Jurkat, Clone E6-1 (cell line): ENCODE measurements at regions not wholly inside any gene's neighbourhood (a gene's known extent, or its start where the extent isn't known, plus 50 kb on each side); places are given as distances from the start of the nearest gene placed in this dataset.

Source experiments
- DNase-seq: peaks from one replicate; pipeline ENCODE4 v3.0.0-alpha.2; 2011; ENCODE audit warnings: low read depth, low spot score
- H3K4me3 ChIP-seq: 2 replicates; pipeline ENCODE4 v1.5.1; 2011; ENCODE audit warnings: mild to moderate bottlenecking, low read length, control low read depth, moderate library complexity

DNA sequence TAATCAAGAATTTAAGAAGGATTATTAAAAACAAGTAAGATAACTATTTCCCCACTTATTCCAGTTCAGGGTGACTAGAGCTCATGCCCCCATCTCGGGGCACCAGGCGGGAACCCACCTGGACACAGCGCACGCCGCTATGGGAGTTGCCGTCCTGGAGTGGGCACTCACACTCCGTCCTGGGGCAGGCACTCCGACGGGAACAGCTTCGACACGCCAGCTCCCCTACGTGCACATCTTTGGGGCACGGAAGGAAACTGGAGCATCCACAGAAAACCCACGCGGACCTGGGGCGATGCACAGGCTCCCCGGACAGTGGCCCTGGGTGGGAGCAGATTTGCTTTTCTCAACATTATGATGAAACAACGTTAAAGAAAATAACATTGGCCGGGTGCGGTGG, 52.0 kb upstream of the GATA5 start:
- H3K4me3 ChIP-seq = no peak overlapping the region
- no peak for DNase-seq

DNA sequence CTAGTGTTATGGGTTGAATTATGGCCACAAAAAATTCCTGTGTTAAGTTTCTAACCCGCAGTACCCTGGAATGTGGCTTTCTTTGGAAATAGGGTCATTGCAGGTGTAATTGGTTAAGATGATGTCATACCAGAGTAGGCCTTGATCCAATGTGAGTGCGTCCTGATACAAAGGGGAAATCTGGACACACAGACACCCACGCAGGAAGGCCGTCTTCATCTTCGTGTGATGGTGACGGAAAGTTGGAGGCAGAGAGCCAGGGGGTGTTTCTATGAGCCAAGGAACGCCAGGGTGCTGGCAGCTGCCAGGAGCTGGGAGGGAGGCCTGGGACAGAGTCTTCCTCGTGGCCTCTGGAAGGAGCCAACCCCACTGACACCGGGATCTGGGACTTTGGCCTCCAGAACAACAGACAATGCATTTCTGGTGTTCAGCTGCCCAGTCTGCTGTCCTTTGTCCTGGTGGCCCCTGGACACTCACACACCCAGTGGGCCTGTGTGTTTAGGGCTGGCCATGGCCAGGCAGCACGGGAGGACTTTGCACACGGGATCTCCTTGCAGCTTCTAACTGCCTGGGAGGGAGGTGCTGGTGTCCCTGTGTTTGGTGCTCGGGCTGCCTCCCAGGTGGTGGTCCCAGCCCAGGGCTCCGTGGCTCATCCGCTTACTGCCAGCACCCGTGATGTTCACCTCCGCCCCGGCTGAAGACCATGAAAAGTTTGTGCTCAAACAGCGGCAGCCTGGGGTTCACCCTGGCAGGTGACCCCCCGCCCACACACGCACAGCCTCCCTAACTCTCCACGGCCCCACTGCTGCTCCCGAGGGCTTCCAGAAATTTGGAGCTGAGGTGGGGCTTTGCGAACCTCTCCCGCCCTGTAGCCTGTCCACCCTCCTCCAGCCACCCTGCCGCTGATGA, 53.4 kb upstream of the GATA5 start:
- no peak for DNase-seq
- no peak overlapping the region for H3K4me3 ChIP-seq

DNA sequence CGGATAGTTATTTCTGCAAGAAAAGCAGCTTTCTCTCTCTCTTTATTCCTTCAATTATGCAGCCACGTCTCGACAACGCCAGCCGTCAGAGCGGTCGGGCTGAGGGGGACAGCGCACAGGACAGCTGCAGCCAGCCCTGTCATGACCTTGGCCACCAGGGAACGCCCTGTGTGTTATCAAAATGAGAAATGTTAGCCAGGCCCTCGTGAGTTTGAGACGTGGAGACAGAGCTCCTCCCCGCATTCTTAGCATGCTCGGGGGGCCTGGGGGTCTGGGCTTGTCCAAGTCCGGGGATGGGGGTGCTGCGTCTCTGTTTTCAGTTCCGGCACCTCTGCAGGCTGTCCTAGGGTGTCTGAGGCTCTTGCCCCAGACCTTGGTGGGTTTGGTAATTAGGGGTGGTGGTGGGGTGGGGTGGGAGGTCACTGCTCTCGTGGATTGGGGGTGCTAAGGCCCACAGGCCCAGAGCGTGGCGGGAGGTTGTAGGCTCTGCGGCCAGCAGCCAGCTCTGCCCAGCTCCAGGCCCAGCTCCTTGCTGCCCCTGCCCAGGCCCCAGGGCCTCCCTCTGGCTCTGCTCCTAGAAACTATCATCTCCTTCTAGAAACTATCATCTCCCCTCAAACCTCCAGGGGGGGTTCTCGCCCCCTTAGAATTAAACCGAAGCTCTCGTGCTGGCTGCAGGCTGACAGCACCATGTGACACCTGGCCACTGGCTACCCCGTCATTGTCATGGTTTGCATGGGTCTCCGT, 54.3 kb upstream of the GATA5 start:
- no peak overlapping the region for H3K4me3 ChIP-seq
- no peak for DNase-seq

DNA sequence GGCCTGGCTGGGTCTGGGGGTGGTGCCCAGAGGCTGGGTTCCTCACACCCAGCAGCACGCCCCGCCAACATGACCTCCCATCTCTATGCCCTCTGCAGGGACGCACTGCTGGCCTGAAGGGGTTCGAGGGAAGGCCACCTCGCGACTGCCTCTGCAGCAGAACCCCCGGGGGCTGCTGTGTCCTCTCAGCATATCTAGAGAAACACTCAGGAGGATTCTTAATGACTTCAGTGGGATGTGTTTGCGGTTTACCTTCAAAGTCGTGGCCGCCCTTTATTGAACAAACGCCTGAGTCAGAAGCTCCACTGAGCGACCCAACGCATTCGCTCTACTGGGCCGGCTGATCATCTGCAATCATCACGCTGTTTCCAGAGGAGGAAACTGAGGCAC, 54.8 kb upstream of the GATA5 start:
- no peak overlapping the region for H3K4me3 ChIP-seq
- DNase-seq = no peak

DNA sequence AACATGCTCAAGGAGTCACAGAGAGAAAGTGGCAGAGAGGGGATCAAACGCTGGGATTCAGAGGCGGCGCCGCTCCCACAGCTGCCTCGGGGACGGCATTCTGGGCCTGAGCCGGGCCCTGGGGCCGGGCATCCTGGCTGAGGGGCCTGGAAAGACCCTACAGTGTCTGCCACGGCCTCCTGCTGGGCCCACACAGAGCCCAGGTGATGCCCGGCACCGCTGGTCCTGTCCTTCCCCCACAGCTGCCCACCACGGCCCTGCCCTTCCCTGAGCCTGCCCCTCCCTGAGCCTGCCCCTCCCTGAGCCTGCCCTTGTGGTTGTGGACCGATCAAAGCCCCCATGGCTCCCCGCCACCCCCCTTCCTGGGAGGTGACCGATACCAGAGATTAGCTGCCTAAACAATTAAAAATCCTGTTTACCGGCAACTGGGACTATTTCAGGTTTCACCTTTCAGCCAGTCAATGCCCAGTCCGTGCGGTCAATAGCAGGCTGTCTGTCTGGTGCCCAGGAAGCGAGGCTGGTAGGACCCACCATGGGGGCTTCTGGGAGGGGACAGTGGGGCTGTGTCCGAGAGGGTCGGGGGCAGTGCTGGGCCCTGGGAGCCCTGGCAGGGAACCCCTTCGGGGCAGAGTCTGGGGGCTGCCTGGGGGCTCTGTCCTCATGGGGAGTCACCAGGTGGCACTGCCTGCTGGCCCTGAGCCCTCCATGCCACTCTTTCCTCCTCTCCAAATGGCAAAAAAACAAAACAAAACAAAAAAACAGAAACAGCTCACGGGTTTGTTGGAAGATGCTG, 55.4 kb upstream of the GATA5 start:
- no peak overlapping the region for H3K4me3 ChIP-seq
- DNase-seq = no peak

DNA sequence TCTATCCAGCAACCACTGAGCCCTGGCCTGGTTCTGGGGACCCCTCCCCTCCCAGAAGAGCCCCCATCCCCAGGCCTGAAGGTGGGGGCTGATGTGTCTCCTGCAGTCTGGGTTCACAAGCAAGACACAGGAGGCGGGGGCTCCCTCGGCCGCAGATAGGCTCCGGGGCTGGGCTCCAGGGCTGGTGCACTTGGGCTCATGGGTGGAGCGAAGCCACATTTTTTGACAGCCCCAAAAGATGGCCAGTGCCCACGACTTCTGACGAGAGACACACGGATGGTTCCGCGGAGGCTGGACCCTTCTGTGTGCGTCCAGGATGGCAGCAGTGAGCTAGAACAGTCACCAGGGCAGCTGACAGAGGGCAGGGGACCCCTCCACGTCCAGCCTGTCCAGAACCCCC, 57.1 kb upstream of the GATA5 start:
- H3K4me3 ChIP-seq = no peak overlapping the region
- no peak for DNase-seq

DNA sequence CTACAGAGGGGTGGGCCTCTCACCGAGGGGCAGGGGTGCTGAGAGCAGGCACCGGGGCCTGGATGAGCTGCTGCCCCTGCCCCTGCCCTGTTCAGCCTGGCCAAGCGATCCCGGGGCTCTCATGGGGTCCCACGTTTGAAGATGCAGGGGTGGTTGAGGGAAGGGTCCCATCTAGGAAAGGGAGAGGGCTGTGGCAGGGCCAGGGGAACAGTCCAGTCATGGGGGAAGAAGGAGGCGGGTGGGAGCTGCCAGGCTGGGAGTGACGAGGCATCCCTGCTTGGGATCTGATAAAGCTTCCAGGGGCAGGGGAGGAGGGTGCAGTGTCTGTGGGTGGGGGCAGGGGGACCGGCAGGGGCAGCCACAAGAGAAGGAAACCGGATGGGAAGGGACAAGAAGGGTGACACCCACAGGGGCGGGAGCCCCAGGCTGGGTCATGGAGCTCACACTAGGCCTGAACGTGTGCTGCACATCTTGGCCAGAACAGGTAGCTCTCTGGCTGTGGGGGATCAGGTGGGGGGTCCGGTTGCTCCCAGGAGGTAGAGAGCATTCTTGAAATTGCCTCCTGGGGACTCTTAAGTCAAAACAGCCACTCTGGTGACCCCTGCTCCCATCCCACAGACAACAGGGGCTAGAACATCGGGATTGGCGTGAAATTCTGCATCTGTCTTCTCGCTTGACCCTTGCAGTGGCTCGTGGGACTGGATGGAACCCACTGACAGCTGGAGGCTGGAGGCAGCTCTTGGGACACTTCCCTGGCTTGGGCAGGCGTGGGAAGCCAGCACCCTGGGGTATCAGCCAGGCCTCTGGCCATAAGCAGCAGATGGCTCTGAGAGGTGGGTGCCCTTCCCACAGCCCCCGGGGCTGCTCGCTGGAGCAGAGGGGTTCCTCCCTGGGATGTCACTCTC, 58.0 kb upstream of the GATA5 start:
- H3K4me3 ChIP-seq = no peak overlapping the region
- no peak for DNase-seq

DNA sequence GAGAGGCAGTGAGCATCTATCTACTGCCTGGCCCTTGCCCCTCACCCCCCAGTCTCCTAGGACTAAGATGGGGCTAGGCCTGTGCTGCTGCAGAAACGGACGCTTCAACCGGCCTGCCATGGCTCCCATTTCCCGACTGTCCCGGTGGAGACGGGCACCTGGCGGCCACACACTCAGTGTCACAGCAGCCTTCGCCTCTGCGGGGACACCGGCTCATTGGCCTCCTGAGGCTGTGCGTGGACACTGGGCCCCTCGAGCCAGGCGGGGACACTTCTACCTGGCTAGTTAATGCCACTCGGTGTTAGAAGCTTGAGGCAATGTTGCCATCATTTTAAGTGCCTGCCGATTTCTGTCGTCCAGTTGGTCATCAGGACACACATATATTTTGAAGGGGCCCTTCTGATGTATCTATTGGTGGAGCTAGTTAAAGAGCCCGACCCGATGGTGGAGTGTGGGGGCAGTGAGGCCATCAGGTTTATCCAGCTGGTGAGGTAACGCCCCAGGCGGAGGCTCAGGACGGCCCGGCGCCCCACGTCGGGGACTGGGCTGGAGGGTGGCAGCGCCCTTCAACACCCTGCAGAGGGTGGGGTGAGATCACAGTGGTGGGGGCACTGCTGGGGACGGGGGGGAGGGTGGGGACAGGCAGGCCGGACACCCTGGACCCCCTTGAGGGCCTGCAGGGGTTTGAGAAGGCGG, 58.9 kb upstream of the GATA5 start:
- DNase-seq = no peak
- H3K4me3 ChIP-seq = no peak overlapping the region

DNA sequence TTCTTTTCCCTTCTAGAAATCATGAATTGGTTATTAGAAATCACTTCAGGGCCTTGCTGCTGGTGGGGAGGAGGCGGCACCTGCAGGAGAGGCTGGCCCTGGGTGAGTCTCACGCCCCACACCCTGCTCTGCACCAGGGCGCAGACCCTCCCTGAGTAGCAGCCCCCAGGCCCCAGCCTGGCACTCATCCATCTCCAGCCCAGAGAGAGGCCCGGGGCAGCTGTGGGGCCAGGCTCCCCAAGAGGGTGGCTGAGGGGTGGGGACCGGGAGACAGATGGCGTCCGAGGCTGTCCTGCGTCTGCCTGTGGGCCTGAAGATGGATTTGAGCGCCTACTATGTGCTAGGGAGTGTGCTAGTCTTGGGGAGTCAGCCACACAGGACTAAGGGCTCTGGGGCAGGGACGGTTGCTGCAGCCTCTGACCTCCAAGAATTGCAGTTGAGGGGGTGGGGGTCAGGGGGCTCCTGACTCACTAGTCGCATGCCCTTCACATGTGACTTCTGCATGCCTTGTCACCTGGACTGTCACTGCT, 59.6 kb upstream of the GATA5 start:
- DNase-seq = no peak
- H3K4me3 ChIP-seq = no peak overlapping the region

DNA sequence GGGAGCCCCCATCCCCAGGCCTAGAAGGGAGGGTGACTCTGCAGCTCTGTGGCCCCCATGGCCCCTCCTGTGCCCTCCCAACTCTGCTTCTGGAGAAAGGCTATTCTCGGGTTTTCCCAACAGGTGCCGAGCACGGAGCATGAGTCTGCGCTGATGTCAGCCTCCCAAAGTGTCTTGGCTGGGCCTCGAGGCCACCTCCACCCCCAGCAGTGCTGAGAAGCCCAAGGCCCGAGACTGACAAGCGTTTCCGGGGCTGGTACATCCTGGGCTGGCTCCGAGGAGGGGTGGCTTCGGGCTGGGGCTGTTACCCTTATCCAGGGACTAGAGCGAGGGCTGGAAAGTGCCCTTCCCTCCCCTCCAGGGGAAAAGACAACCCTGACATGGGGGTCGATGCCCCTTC, 60.2 kb upstream of the GATA5 start:
- H3K4me3 ChIP-seq = no peak overlapping the region
- DNase-seq = no peak

DNA sequence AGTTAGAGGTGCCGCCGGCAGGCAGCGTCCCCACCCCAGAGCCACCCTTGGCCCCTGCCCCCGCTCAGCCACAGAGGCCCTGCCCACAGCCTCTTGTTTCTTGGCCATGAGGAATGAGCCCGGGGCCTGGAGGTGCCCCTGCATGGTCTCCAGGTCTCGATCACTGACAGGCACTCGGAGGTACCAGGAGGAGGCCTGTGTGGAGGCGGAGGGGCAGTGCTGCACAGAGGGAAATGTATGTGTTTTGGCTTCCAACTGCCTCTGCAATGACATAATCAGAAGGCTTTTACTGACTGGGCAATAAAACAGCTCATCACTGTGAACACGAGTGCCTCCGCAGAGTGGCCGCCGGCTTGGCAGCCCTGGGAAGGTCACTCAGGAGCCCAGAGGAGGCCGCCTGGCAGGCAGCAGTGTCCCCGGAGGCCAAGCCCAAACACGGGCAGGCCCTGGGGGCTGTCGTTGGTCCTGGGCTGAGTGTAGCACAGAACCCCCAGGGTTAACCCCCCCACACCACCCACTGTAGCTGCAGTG, 61.1 kb upstream of the GATA5 start:
- no peak for DNase-seq
- H3K4me3 ChIP-seq = no peak overlapping the region

DNA sequence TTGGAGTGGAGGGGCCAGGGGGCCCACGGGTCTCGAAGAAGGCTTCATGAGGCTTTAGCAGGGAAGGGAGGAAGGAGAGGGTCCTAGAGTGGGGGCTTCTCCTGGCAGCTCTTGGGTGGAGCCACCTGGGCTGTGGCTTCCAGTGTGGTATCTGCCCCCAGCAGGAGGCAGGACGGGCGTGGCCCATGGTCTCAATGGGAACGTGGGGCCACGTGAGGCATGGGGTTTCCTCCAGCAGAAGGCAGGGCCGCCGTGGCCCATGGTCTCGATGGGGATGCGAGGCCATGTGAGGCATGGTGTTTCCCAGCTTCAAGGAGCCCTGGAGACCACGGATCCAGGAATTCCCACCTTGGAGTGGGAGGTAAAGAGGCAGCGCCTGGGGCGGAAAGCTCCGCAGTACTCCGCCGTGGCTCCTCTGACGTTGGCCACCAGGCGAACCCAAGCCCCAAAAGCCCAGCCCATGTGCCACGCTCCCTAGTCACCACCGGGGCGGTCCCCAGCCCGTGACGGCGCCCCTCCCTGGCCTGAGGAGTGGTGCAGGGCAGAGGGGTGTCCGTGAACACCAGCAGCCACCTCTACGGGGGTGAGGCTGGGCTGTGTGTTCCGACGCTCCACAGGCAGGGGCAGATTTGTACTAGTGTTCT, 62.0 kb upstream of the GATA5 start:
- no peak for DNase-seq
- no peak overlapping the region for H3K4me3 ChIP-seq

DNA sequence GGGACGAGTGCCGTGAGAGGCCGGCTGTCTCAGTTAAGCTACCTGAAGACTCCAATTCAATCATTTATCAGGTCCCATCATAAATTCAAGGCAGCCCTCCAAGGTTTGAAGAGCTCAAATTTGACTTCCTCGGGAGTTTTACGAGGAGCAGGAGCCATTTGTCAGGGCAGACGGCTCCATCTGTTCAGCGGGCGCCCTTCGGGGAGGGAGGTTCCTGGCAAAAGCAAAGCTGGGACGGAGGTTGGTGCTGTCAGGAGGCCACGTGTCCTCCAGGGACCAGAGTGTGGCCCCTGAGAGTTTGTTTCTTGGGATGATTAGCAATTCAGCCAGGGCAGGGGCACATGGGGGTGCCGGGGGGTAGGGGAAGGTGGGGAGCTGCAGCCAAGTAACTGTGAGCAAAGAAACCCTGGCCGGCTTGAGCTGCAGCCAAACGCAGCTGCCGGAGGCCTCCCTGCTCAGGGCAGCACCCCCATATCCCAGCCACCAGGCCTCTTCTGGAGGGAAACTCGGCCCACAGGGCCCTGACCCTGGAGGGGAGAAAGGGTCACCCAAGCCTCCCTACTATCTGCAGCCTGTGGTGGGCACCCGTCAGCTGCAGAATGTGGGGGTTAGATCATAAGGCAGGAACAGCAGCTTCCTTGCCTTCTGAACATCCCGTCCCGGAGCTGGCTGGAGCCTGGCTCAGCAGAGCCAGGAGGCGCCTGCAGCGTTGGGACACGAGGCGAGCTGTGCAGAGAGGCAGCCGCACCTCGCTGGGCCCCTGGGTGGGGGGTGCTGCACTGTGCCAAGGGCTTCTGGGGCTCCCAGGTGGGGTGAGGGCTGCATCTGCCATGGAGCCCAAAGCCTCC, 63.6 kb upstream of the GATA5 start:
- H3K4me3 ChIP-seq = no peak overlapping the region
- no peak for DNase-seq

DNA sequence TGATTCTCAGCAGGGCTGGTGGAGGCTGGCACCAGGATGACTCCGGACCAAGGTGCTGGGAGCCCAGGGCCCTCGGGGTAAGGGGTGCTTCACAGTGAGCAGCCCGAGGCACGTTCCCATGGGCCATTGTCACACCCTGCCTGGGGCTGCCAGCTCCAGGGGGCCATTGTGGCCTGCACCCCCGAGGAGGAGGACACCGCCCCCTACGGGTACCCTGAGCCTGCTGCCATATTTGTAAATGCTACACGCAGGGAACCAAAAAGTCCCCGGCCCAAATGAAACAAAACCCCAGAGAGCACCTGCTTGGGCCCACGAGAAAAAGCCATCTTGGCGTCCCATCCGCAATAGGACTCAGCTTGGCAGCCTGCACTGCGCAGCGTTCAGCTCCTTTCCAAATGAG, 64.7 kb upstream of the GATA5 start:
- DNase-seq = no peak

DNA sequence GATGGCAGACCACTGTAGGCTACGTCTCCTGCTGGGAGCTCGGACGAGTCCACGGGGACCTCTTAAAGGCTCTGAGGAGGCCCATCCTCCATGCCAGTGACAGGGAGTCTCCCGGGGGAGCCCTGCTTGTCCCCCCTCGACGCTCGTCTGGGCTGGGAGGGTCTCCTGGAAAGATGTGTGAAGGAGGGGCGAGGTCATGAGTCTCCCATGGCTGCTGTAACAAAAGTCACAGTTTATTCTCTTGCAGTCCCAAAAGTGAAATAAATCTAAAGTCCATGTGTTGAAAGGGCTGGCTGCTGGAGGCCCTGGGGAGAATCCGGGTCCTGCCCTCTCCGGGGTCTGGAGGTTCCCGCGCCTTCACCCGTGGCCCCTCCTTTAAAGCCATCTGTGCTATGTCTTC, 67.1 kb upstream of the GATA5 start:
- H3K4me3 ChIP-seq = no peak overlapping the region
- no peak for DNase-seq

More for the DNA sequence above, 64.7 kb upstream of the GATA5 start:
- H3K4me3 ChIP-seq = no peak overlapping the region

DNA sequence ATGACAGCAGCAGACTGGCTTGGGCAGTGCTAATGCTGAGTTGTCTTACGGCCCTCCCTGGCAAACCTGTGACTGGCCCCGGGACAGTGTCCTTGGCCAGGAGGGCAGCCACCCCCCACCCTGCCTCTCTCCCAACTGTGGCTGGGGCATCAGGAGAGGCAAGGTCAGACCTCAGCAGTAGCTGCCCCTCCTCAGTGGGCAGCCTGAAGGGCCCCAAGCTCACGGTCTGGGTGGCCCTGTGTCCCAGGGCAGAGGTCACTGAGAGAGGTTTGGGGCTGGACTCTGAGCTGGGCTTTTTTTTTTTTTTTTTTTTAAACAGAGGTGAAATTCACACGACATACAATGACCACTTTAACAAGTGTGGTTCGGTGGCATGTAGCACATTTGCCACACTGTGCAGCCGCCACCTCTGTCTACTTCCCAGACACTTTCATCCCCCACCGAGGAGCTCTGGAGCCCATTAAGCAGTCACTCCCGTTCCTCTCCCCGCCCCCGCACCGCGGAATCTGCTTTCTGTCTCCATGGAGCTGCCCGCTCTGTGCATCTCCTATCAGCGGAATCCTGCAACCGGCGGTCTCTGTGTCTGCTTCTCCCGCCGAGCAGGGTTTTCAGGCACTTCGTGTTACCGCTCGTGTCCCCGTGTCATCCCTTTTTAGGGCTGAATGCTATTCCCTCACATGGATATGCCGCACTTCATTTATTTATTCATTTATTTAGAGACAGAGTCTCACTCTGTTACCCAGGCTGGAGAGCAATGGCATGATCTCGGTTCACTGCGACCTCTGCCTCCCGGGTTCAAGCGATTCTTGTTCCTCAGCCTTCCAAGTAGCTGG, 67.9 kb upstream of the GATA5 start:
- no peak overlapping the region for H3K4me3 ChIP-seq
- DNase-seq = no peak
